GM13976 (cell line): ENCODE measurements at regions not wholly inside any gene's neighbourhood (a gene's known extent, or its start where the extent isn't known, plus 50 kb on each side); places are given as distances from the start of the nearest gene placed in this dataset.
A peak's percentile ranks its signal among the peaks of the same experiment; 100 is the strongest.
"Not testable (repeated sequence)": the region's sequence is repeated elsewhere in the genome, so short reads cannot be mapped to it uniquely, and the experiment has no call there.

Experiments used
- DNase-seq: peaks from one replicate; pipeline ENCODE4 v3.0.0; 2012; ENCODE audit warnings: low spot score
- in situ Hi-C: fragments of 300-500 bp; cut with MboI; formaldehyde crosslinking; loops from one replicate; pipeline ENCODE4 v1.12.0; 2022; ENCODE audit warnings: low sequenced_read_pairs, mixed read lengths, inconsistent platforms; ENCODE audit not compliant: unreplicated experiment
- TF ChIP-seq, protein P1 (sequence below): IDR thresholded peaks from 2 replicates; pipeline ENCODE4 v1.5.1; 2012; ENCODE audit warnings: borderline replicate concordance, mild to moderate bottlenecking; ENCODE audit not compliant: insufficient read depth; ENCODE audit errors: extremely low read depth, missing control alignments, control extremely low read depth

DNA sequence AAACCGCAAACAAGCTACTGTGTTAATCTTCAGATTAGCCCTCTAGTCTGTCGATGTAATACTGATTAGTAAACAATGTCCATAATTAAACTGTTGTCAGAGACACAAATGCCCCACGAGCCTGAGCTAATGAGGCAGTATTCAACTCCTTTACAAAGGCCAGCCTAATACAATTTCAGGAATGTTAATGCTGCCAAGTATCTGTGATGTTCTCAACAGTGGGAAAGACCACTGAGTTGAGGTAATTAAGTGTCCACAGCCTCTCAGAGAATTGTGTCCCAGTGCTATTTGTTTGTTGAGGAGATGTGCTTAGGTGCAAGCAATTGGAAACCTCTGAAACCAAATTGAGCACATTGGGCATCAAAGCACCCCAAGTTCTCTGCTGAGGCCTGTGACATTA, 139.4 kb upstream of the CDKN3 start:
- in situ Hi-C loops: no loop called here
- no peak for DNase-seq
- TF ChIP-seq, protein P1, sequence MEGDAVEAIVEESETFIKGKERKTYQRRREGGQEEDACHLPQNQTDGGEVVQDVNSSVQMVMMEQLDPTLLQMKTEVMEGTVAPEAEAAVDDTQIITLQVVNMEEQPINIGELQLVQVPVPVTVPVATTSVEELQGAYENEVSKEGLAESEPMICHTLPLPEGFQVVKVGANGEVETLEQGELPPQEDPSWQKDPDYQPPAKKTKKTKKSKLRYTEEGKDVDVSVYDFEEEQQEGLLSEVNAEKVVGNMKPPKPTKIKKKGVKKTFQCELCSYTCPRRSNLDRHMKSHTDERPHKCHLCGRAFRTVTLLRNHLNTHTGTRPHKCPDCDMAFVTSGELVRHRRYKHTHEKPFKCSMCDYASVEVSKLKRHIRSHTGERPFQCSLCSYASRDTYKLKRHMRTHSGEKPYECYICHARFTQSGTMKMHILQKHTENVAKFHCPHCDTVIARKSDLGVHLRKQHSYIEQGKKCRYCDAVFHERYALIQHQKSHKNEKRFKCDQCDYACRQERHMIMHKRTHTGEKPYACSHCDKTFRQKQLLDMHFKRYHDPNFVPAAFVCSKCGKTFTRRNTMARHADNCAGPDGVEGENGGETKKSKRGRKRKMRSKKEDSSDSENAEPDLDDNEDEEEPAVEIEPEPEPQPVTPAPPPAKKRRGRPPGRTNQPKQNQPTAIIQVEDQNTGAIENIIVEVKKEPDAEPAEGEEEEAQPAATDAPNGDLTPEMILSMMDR: no peak

DNA sequence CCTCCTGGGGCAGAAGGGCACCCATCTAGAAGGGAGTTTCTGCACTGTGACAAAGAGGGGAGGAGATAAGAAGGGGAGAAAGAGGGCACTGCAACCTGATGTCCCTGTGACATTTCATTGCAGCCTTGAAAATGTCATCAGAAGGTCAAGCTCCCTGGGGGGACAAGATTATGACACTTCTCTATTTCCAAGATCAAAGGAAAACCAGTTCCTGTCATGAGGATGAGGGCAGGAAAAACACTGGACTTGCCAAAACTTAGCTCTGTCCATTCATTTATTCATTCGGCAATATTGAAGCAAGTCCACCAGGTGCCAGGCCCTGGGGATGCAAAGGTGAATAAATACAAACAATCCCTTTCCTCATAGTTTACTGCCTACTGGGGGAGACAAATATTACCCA, 138.4 kb upstream of the CDKN3 start:
- DNase-seq: no peak
- in situ Hi-C loops: no loop called here
- TF ChIP-seq, protein P1: no peak

DNA sequence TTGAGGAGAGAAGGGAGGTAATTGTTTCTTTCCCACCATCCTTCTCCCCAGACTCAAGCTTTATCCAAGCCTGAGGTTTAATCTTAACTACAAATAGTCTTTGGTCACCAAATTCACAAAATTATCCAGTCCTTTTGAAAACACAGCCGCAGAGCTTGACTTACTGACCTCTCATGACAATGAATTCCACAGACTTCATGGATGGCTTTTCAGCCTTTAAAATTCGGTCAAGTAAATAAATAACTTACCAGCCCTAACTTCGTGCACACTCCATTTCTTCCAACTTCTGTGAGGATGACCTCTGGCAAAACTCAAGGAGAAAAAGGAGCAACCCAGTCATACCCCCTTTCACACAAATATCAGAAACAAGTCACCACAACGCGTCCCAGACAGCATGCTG, 137.0 kb upstream of the CDKN3 start:
- in situ Hi-C loops: no loop called here
- TF ChIP-seq, protein P1: no peak
- no peak for DNase-seq

DNA sequence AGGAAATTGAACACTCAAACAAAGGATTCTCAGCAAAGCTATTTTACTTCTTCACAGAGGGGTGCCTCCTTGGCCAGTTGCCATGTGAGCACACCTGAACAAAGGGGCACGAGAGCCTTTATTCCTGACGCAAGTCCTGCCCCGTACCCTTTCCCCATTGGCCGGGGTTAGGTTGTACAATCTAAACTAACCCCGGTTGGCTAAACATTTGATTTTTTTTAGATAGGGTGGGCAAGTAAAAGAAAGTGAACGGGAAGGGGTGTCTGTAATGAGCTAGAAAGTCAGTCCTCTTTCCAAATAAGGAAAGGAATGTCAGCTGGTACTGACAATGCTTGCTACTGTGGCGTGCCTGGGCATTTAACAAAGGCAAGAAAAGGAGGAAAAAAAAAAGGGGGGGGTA, 135.5 kb upstream of the CDKN3 start:
- in situ Hi-C loops: no loop called here
- TF ChIP-seq, protein P1: no peak
- no peak for DNase-seq

DNA sequence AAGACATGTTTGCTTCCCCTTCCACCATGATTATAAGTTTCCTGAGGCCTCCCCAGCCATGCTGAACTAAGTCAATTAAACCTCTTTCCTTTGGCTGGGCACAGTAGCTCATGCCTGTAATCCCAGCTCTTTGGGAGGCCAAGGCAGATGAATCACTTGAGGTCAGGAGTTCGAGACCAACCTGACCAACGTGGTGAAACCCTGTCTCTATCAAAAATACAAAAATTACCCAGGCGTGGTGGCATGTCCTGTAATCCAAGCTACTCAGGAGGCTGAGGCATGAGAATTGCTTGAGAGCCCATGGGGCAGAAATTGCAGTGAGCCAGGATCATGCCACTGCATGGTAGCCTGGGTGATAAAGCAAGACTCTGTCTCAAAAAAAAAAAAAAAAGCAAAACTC, 130.2 kb upstream of the CDKN3 start:
- DNase-seq, in situ Hi-C loops: not testable (repeated sequence)

DNA sequence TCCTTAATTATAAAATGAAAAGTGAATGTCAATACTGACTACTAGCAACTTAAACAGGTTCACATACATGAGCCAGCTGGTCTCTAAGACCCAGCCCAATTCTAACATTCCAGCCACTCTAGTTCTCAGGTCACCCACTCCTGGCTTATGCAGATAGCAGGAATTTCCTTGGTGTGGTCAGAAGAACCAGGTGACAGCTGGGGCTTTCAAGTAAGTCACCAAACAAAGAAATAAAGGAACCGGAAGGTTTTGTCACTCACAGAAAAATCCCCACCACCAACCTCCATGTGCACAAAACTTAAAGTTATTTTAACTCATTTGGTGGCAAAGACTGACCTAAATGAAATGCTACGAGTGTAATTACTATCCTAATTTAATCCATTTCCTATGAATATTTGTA, 129.6 kb upstream of the CDKN3 start:
- DNase-seq: peak; percentile 37
- in situ Hi-C loops: no loop called here
- TF ChIP-seq, protein P1: no peak

DNA sequence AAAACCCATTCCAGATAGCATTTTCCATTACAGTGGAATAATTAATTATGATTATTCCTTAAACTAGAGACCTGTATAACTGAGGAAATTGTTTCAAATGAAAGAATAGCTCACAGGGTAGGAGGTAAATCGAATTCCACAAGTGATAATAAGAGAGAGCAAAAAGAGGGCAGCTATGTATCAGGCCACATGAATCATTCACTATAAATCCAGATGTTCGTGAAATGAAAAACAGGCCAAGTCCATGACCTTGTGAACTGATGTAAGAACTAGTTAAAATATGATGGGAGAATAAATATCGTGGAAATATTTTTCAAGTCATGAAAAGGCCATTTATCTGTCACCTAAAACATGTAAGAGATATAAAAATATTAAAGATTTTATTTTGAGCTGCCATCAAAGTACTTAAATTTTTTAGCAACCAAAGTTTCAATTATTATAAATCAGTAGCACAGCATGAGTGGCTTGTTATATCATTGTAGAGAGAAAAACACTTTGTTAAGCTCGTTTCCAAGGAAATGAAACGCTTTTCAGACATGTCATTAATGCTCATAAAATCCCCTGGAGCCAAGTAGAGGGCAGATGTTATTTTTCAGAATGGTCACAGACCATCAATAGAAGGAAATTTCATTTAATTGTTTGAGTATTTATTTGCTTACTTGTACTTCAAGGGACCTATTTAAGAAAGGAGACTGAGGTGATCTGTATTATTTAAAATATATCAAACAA, 120.6 kb upstream of the CDKN3 start:
- DNase-seq: no peak
- TF ChIP-seq, protein P1: no peak
- in situ Hi-C loops: no loop called here
